ENCODE measurements at regions not wholly inside any gene's neighbourhood (a gene's known extent, or its start where the extent isn't known, plus 50 kb on each side); places are given as distances from the start of the nearest gene placed in this dataset.

DNA sequence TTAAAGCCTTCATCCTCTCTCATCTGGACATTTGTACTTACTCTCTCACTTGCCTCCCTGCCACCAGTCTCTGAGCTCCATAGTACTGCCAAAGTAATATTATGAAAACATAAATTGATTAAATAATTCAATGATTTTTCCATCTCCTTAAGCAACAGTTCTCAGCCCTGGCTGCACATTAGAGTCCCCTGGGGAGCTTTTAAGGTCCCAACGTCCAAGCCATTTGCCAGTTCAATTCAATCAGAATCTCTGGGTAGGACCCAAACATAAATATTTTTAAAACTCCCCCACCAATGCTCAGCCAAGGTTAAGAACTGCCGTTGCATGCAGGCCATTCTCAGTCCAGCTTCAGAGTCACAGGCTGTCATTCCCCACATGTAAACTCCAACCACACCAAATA lies 114.4 kb upstream of the BMAL1 start:
- TF ChIP-seq, protein P1, sequence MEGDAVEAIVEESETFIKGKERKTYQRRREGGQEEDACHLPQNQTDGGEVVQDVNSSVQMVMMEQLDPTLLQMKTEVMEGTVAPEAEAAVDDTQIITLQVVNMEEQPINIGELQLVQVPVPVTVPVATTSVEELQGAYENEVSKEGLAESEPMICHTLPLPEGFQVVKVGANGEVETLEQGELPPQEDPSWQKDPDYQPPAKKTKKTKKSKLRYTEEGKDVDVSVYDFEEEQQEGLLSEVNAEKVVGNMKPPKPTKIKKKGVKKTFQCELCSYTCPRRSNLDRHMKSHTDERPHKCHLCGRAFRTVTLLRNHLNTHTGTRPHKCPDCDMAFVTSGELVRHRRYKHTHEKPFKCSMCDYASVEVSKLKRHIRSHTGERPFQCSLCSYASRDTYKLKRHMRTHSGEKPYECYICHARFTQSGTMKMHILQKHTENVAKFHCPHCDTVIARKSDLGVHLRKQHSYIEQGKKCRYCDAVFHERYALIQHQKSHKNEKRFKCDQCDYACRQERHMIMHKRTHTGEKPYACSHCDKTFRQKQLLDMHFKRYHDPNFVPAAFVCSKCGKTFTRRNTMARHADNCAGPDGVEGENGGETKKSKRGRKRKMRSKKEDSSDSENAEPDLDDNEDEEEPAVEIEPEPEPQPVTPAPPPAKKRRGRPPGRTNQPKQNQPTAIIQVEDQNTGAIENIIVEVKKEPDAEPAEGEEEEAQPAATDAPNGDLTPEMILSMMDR (IDR thresholded peaks at IDR 0.05; ENCODE audit: insufficient read depth, low read length, poor library complexity, severe bottlenecking): no peak
- Histone ChIP-seq H3K27me3 (replicated peaks; ENCODE audit: control insufficient read depth, insufficient read depth, low read length) (no peaks in the 10 kb centered on the region), H3K4me3 (replicated peaks; ENCODE audit: low read depth, low read length) (no peak overlapping the region), H3K36me3 (ENCODE audit: control insufficient read depth, insufficient read depth, low read length) (no peaks in the 10 kb centered on the region)
- no peak for DNase-seq (ENCODE audit: extremely low read depth, insufficient read length)

DNA sequence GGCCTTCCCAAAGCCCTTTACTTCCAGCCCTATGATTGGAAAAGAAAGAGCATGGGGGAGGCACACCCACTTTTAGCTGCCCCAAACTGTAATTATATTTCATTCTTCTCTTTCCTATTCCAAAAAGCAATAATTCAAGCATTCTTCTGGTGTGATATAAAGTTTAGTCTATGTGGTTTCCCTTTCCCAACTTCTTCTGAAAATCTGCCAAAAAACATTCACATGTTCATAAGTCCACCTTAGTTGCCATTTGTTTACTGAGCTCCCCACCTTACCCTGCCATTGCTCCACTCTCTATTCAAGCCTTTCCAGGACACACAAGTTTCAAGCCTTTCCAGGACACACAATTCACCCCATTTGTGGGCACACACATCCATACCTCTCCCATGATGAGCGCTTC lies 111.6 kb upstream of the BMAL1 start:
- H3K27me3 ChIP-seq (replicated peaks; ENCODE audit: control insufficient read depth, insufficient read depth, low read length): no peaks in the 10 kb centered on the region; the same call in 1 of the 2 replicates
- no peak overlapping the region for H3K4me3 ChIP-seq (replicated peaks; ENCODE audit: low read depth, low read length)
- H3K36me3 ChIP-seq (ENCODE audit: control insufficient read depth, insufficient read depth, low read length): no peaks in the 10 kb centered on the region
- DNase-seq (ENCODE audit: extremely low read depth, insufficient read length): no peak
- TF ChIP-seq, protein P1 (IDR thresholded peaks at IDR 0.05; ENCODE audit: insufficient read depth, low read length, poor library complexity, severe bottlenecking): no peak

DNA sequence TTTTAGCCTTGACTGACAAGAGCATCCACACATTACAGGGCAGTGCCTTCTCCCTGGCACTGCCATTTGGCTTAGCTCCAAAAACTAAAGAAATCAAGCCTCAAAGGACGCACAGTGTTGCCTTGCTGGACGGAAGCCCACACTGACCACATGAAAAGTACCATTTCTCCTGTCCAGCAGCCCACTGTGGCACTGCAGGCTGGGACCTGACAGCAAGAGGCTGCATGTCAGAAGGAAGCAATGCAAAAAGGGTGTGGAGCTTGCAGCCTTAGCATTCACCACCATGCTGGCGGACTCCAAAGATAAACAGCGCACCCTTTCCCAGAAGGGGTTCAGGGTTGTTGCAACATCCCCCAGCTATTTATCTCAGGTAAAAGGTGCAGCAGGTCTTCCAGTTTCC lies 109.3 kb upstream of the BMAL1 start:
- no peaks in the 10 kb centered on the region for H3K36me3 ChIP-seq (ENCODE audit: control insufficient read depth, insufficient read depth, low read length)
- H3K4me3 ChIP-seq (replicated peaks; ENCODE audit: low read depth, low read length): no peak overlapping the region
- DNase-seq (ENCODE audit: extremely low read depth, insufficient read length): no peak
- TF ChIP-seq, protein P1 (IDR thresholded peaks at IDR 0.05; ENCODE audit: insufficient read depth, low read length, poor library complexity, severe bottlenecking): no peak
- H3K27me3 ChIP-seq (replicated peaks; ENCODE audit: control insufficient read depth, insufficient read depth, low read length): no peaks in the 10 kb centered on the region; the same call in 1 of the 2 replicates

DNA sequence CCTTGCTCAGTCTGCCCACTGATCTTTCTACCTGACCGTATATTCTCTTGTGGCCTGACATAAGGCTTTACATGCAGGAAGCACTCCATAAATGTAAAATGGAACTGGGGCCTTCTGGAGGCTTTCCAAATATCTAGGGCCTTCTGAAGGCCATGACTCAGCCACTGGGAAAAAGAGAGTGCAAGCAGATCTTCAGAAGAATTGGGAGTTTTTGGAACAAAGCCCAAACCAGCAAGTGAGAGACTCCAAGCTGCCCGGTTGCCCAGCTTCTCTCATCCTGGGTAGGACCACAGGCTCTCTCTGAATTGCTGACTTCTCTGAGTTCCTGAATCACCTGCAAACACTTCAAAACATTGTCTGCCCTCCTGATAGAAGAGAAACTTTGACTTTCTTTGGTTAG lies 107.9 kb upstream of the BMAL1 start:
- Histone ChIP-seq H3K27me3 (replicated peaks; ENCODE audit: control insufficient read depth, insufficient read depth, low read length) (no peaks in the 10 kb centered on the region; the same call in 1 of the 2 replicates), H3K36me3 (ENCODE audit: control insufficient read depth, insufficient read depth, low read length) (no peaks in the 10 kb centered on the region), H3K4me3 (replicated peaks; ENCODE audit: low read depth, low read length) (no peak overlapping the region)
- TF ChIP-seq, protein P1 (IDR thresholded peaks at IDR 0.05; ENCODE audit: insufficient read depth, low read length, poor library complexity, severe bottlenecking): no peak
- DNase-seq (ENCODE audit: extremely low read depth, insufficient read length): no peak

DNA sequence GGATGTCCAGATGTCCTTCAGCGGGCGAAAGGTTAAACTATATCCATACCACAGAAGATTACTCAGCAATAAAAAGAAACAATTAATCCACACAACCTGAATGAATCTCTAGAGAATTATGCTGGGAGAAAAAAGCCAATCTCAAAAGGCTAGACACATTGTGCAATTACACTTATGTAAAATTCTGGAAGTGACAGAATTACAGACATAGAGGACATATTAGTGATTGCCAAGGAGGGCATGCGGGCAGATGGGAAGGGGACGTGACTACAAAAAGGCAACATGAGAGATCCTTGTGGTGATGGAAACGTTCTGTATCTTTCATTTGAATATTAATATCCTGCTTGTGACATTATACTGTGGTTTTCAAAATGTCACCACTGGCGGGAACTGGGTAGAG lies 103.5 kb upstream of the BMAL1 start:
- H3K27me3 ChIP-seq (replicated peaks; ENCODE audit: control insufficient read depth, insufficient read depth, low read length): no peaks in the 10 kb centered on the region
- DNase-seq (ENCODE audit: extremely low read depth, insufficient read length): no peak
- TF ChIP-seq, protein P1 (IDR thresholded peaks at IDR 0.05; ENCODE audit: insufficient read depth, low read length, poor library complexity, severe bottlenecking): no peak

More for the DNA sequence above, 103.5 kb upstream of the BMAL1 start:
- no peaks in the 10 kb centered on the region for H3K36me3 ChIP-seq (ENCODE audit: control insufficient read depth, insufficient read depth, low read length)
- H3K4me3 ChIP-seq (replicated peaks; ENCODE audit: low read depth, low read length): no peak overlapping the region
